ENCODE measurements at regions not wholly inside any gene's neighbourhood (a gene's known extent, or its start where the extent isn't known, plus 50 kb on each side); places are given as distances from the start of the nearest gene placed in this dataset.

- no peak for TF ChIP-seq CTCF (IDR thresholded peaks at IDR 0.05; ENCODE audit: insufficient read depth, low read length, poor library complexity, severe bottlenecking)
Observed at GRCh38 chr2:228627510-228627909, 446.0 kb upstream of the SPHKAP start.

GRCh38 chr2:228625481-228625880 lies 444.0 kb upstream of the SPHKAP start:
- TF ChIP-seq CTCF (IDR thresholded peaks at IDR 0.05; ENCODE audit: insufficient read depth, low read length, poor library complexity, severe bottlenecking): no peak
- Histone ChIP-seq H3K4me3 (ENCODE audit: low read depth, low read length) (no peak overlapping the region), H3K27me3 (ENCODE audit: control insufficient read depth, insufficient read depth, low read length) (no peaks in the 10 kb centered on the region), H3K36me3 (ENCODE audit: control insufficient read depth, insufficient read depth, low read length) (no peaks in the 10 kb centered on the region)
- no peak for DNase-seq (ENCODE audit: low read depth)

More at GRCh38 chr2:228627510-228627909, 446.0 kb upstream of the SPHKAP start:
- H3K4me3 ChIP-seq (ENCODE audit: low read depth, low read length): no peak overlapping the region
- no peaks in the 10 kb centered on the region for H3K27me3 ChIP-seq (ENCODE audit: control insufficient read depth, insufficient read depth, low read length)
- DNase-seq (ENCODE audit: low read depth): no peak
- H3K36me3 ChIP-seq (ENCODE audit: control insufficient read depth, insufficient read depth, low read length): no peaks in the 10 kb centered on the region

- no peak for DNase-seq (ENCODE audit: low read depth)
- H3K4me3 ChIP-seq (ENCODE audit: low read depth, low read length): no peak overlapping the region
- no peak for TF ChIP-seq CTCF (IDR thresholded peaks at IDR 0.05; ENCODE audit: insufficient read depth, low read length, poor library complexity, severe bottlenecking)
Observed at GRCh38 chr2:228624733-228625132, 443.2 kb upstream of the SPHKAP start.

GRCh38 chr2:228615496-228615895 lies 434.0 kb upstream of the SPHKAP start:
- no peak for TF ChIP-seq CTCF (IDR thresholded peaks at IDR 0.05; ENCODE audit: insufficient read depth, low read length, poor library complexity, severe bottlenecking)
- DNase-seq (ENCODE audit: low read depth): peak; percentile 16
- no peaks in the 10 kb centered on the region for H3K36me3 ChIP-seq (ENCODE audit: control insufficient read depth, insufficient read depth, low read length)
- H3K4me3 ChIP-seq (ENCODE audit: low read depth, low read length): no peak overlapping the region
- no peaks in the 10 kb centered on the region for H3K27me3 ChIP-seq (ENCODE audit: control insufficient read depth, insufficient read depth, low read length)

More at GRCh38 chr2:228624733-228625132, 443.2 kb upstream of the SPHKAP start:
- no peaks in the 10 kb centered on the region for H3K27me3 ChIP-seq (ENCODE audit: control insufficient read depth, insufficient read depth, low read length)
- H3K36me3 ChIP-seq (ENCODE audit: control insufficient read depth, insufficient read depth, low read length): no peaks in the 10 kb centered on the region

- Histone ChIP-seq H3K36me3 (ENCODE audit: control insufficient read depth, insufficient read depth, low read length) (no peaks in the 10 kb centered on the region), H3K27me3 (ENCODE audit: control insufficient read depth, insufficient read depth, low read length) (no peaks in the 10 kb centered on the region), H3K4me3 (ENCODE audit: low read depth, low read length) (no peak overlapping the region)
- DNase-seq (ENCODE audit: low read depth): no peak
- no peak for TF ChIP-seq CTCF (IDR thresholded peaks at IDR 0.05; ENCODE audit: insufficient read depth, low read length, poor library complexity, severe bottlenecking)
Observed at GRCh38 chr2:228614741-228615140, 433.3 kb upstream of the SPHKAP start.

GRCh38 chr2:228613133-228613850 lies 431.8 kb upstream of the SPHKAP start:
- DNase-seq (ENCODE audit: low read depth): peak; percentile 7
- no peaks in the 10 kb centered on the region for H3K27me3 ChIP-seq (ENCODE audit: control insufficient read depth, insufficient read depth, low read length)
- no peak for TF ChIP-seq CTCF (IDR thresholded peaks at IDR 0.05; ENCODE audit: insufficient read depth, low read length, poor library complexity, severe bottlenecking)
- H3K36me3 ChIP-seq (ENCODE audit: control insufficient read depth, insufficient read depth, low read length): no peaks in the 10 kb centered on the region
- H3K4me3 ChIP-seq (ENCODE audit: low read depth, low read length): no peak overlapping the region
